Natural killer cell (primary cell): ENCODE measurements at regions not wholly inside any gene's neighbourhood (a gene's known extent, or its start where the extent isn't known, plus 50 kb on each side); places are given as distances from the start of the nearest gene placed in this dataset.

ENCODE experiments used
- ATAC-seq, 3 donors: fragments of 150-1000 bp in 2 of 3; fragments of 200-7000 bp in 1 of 3; cut with Tn5 transposase; 1 replicate in 1 of 3; 2 replicates in 2 of 3; pipeline ENCODE4 v1.10.0; 2021; ENCODE audit warnings: mild to moderate bottlenecking in 2 of 3, moderate library complexity in 2 of 3
- DNase-seq, 2 donors: peaks; one replicate each; pipeline versions ENCODE4 v3.0.0 to v3.0.0-alpha.2; 2013 to 2021; ENCODE audit warnings: mixed read lengths in 1 of 2
- H3K27ac ChIP-seq: one replicate; pipeline ENCODE4 v1.5.1; 2013; ENCODE audit warnings: mild to moderate bottlenecking, low read length
- H3K27me3 ChIP-seq: one replicate; pipeline ENCODE4 v1.6.1; 2013; ENCODE audit warnings: low read length; ENCODE audit not compliant: control insufficient read depth, insufficient read depth
- H3K36me3 ChIP-seq: one replicate; pipeline ENCODE4 v1.6.1; 2013; ENCODE audit warnings: low read length; ENCODE audit not compliant: control insufficient read depth, insufficient read depth
- H3K4me1 ChIP-seq: one replicate; pipeline ENCODE4 v1.6.1; 2013; ENCODE audit warnings: low read length; ENCODE audit not compliant: control insufficient read depth, insufficient read depth
- H3K4me3 ChIP-seq: one replicate; pipeline ENCODE4 v1.5.1; 2013; ENCODE audit warnings: low read length
- H3K9me3 ChIP-seq: one replicate; pipeline ENCODE4 v1.6.1; 2013; ENCODE audit warnings: low read length; ENCODE audit not compliant: control insufficient read depth, insufficient read depth
- H3K27ac Mint-ChIP-seq, 2 donors: one replicate each; pipeline ENCODE4 v1.8.0; 2022; ENCODE audit warnings: mild to moderate bottlenecking in 2 of 2, mixed read lengths in 2 of 2, moderate library complexity in 1 of 2
- H3K27me3 Mint-ChIP-seq, 2 donors: one replicate each; pipeline ENCODE4 v1.8.0; 2022; ENCODE audit warnings: low read depth in 2 of 2, mixed read lengths in 2 of 2
- H3K36me3 Mint-ChIP-seq: one replicate; pipeline ENCODE4 v1.8.0; 2022; ENCODE audit warnings: mixed read lengths
- H3K4me1 Mint-ChIP-seq, 2 donors: one replicate each; pipeline ENCODE4 v1.8.0; 2022; ENCODE audit warnings: mixed read lengths in 2 of 2
- H3K4me3 Mint-ChIP-seq: one replicate; pipeline ENCODE4 v1.8.0; 2022; ENCODE audit warnings: mild to moderate bottlenecking, moderate library complexity, mixed read lengths
- H3K9me3 Mint-ChIP-seq, 2 donors: one replicate each; pipeline ENCODE4 v1.8.0; 2022; ENCODE audit warnings: mixed read lengths in 2 of 2
- CTCF ChIP-seq: fragments of 200-600 bp; IDR thresholded peaks from one replicate; pipeline ENCODE4 v1.8.0; 2022; ENCODE audit warnings: antibody characterized with exemption
- WGBS: methylation state at CpG from one replicate; pipeline ENCODE4 v1.1.7; 2013; ENCODE audit warnings: missing lambda C conversion rate; ENCODE audit not compliant: insufficient coverage; 5-methylcytosine and 5-hydroxymethylcytosine counted together
- intact Hi-C: fragments of 100-400 bp; cut with micrococcal nuclease; formaldehyde crosslinking; loops from one replicate; pipeline ENCODE4 v1.14.2; 2022

GRCh38 chr4:138698641-138699040 is 316.9 kb upstream of the NOCT start:
- no peak overlapping the region for H3K27ac Mint-ChIP-seq
- Histone ChIP-seq H3K36me3 (no peaks in the 10 kb centered on the region), H3K4me3 (no peak overlapping the region), H3K27me3 (no peaks in the 10 kb centered on the region), H3K9me3 (no peaks in the 10 kb centered on the region), H3K27ac (no peak overlapping the region), H3K4me1 (no peaks in the 10 kb centered on the region)
- peaks cover 3 to 5% of the 10 kb centered on the region in 2 donors for H3K9me3 Mint-ChIP-seq
- no peak overlapping the region for H3K4me3 Mint-ChIP-seq
- H3K27me3 Mint-ChIP-seq = peaks cover 7 to 14% of the 10 kb centered on the region in 2 donors
- ATAC-seq = no peak
- 24% methylated on average over 2 of the region's 3 CpGs for whole genome bisulfite sequencing
- H3K36me3 Mint-ChIP-seq = no peaks in the 10 kb centered on the region
- intact Hi-C loops = no loop called here
- no peak for DNase-seq
- no peak for TF ChIP-seq CTCF
- no peaks in the 10 kb centered on the region for H3K4me1 Mint-ChIP-seq

- no peaks in the 10 kb centered on the region for H3K9me3 ChIP-seq
- peaks cover 3 to 5% of the 10 kb centered on the region in 2 donors for H3K9me3 Mint-ChIP-seq
- peaks cover 7 to 14% of the 10 kb centered on the region in 2 donors for H3K27me3 Mint-ChIP-seq
- DNase-seq = no peak
- H3K36me3 ChIP-seq = no peaks in the 10 kb centered on the region
- no peak for TF ChIP-seq CTCF
- WGBS = 100% methylated on average over 1 of the region's 1 CpG
- H3K27me3 ChIP-seq = no peaks in the 10 kb centered on the region
- no peak overlapping the region for H3K27ac ChIP-seq
- ATAC-seq = no peak
- no peak overlapping the region for H3K4me3 ChIP-seq
- H3K36me3 Mint-ChIP-seq = no peaks in the 10 kb centered on the region
- no peaks in the 10 kb centered on the region for H3K4me1 Mint-ChIP-seq
- H3K4me1 ChIP-seq = no peaks in the 10 kb centered on the region
- no peak overlapping the region for H3K4me3 Mint-ChIP-seq
- H3K27ac Mint-ChIP-seq = no peak overlapping the region
- intact Hi-C loops = no loop called here
Measured at GRCh38 chr4:138697851-138698250, 317.7 kb upstream of the NOCT start.

GRCh38 chr4:138696771-138697170 is 318.8 kb upstream of the NOCT start:
- peaks cover 7 to 14% of the 10 kb centered on the region in 2 donors for H3K27me3 Mint-ChIP-seq
- WGBS = 94% methylated on average over 6 of the region's 8 CpGs

More at GRCh38 chr4:138696771-138697170, 318.8 kb upstream of the NOCT start:
- no peaks in the 10 kb centered on the region for H3K4me1 ChIP-seq
- H3K27ac ChIP-seq = no peak overlapping the region
- ATAC-seq (no peak), DNase-seq (no peak)
- Mint-ChIP-seq H3K4me3 (no peak overlapping the region), H3K9me3 (peaks cover 3 to 5% of the 10 kb centered on the region in 2 donors), H3K4me1 (no peaks in the 10 kb centered on the region), H3K27ac (no peak overlapping the region), H3K36me3 (no peaks in the 10 kb centered on the region)
- TF ChIP-seq CTCF = no peak
- H3K36me3 ChIP-seq = no peaks in the 10 kb centered on the region
- H3K4me3 ChIP-seq = no peak overlapping the region
- intact Hi-C loops = no loop called here
- no peaks in the 10 kb centered on the region for H3K27me3 ChIP-seq
- H3K9me3 ChIP-seq = no peaks in the 10 kb centered on the region
